ENCODE measurements at regions not wholly inside any gene's neighbourhood (a gene's known extent, or its start where the extent isn't known, plus 50 kb on each side); places are given as distances from the start of the nearest gene placed in this dataset.
"Not testable (repeated sequence)": the region's sequence is repeated elsewhere in the genome, so short reads cannot be mapped to it uniquely, and the experiment has no call there.

DNA sequence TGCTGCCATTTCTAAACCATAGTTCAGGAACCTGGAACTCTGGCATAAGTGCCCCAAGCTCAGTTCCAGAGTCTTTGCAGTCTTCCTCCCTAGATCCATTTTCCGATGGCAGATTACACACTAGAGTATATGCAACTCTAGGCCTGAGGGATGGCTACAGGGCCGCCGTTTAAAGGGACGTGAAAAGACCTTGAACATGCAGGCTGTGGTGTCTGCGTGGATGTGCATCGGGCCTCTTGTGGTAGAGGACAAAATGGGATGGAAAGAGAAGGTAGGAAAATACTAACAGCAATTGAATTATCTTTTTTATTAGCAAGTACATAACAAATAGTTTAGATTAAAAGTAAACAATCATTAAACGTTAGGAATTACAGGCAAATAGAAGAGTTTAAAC lies 588.9 kb downstream of the RFPL4B start:
- ATAC-seq: no peak
- no TSS peak for BruUV-seq (replicated peaks)
- no peak for DNase-seq (ENCODE audit: low read depth, low spot score)
- ChIA-PET POLR2A (no interaction called here), CTCF (no interaction called here)
- H3K4me1 ChIP-seq (ENCODE audit: control insufficient read depth, insufficient read depth, low read length): no peaks in the 10 kb centered on the region
- in situ Hi-C loops (cut with HindIII; ENCODE audit: low pct_unique_long_range_greater_than_20kb, low sequenced_read_pairs): no loop called here
- H3K27ac ChIP-seq (ENCODE audit: low read length): no peak overlapping the region
- no peak overlapping the region for H3K4me3 ChIP-seq (ENCODE audit: low read depth in 2 of 2, low read length in 2 of 2)
- intact Hi-C loops (cut with micrococcal nuclease; ENCODE audit: unreplicated experiment): no loop called here
- no peaks in the 10 kb centered on the region for H3K27me3 ChIP-seq (ENCODE audit: control insufficient read depth, insufficient read depth, low read length)
- TF ChIP-seq SIN3A (IDR thresholded peaks at IDR 0.05; ENCODE audit: borderline replicate concordance, insufficient read depth, low read depth, low read length) (no peak), TCF7L2 (IDR thresholded peaks at IDR 0.05; ENCODE audit: low read depth, low read length) (no peak), POLR2AphosphoS5 (IDR thresholded peaks at IDR 0.05; ENCODE audit: low read depth, low read length) (no peak), REST (IDR thresholded peaks at IDR 0.05; ENCODE audit: insufficient read depth in 1 of 2, low read depth in 2 of 2, low read length in 1 of 2) (no peak)
- TF ChIP-seq, protein P1, sequence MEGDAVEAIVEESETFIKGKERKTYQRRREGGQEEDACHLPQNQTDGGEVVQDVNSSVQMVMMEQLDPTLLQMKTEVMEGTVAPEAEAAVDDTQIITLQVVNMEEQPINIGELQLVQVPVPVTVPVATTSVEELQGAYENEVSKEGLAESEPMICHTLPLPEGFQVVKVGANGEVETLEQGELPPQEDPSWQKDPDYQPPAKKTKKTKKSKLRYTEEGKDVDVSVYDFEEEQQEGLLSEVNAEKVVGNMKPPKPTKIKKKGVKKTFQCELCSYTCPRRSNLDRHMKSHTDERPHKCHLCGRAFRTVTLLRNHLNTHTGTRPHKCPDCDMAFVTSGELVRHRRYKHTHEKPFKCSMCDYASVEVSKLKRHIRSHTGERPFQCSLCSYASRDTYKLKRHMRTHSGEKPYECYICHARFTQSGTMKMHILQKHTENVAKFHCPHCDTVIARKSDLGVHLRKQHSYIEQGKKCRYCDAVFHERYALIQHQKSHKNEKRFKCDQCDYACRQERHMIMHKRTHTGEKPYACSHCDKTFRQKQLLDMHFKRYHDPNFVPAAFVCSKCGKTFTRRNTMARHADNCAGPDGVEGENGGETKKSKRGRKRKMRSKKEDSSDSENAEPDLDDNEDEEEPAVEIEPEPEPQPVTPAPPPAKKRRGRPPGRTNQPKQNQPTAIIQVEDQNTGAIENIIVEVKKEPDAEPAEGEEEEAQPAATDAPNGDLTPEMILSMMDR (IDR thresholded peaks at IDR 0.05): no peak
- no peaks in the 10 kb centered on the region for H3K36me3 ChIP-seq (ENCODE audit: control insufficient read depth, insufficient read depth, low read length)
- H3K9me3 ChIP-seq (ENCODE audit: control insufficient read depth, insufficient read depth, low read depth, low read length): no peaks in the 10 kb centered on the region

GRCh38 chr6:112936504-112936903 lies 589.4 kb downstream of the RFPL4B start:
- in situ Hi-C loops (cut with HindIII; ENCODE audit: low pct_unique_long_range_greater_than_20kb, low sequenced_read_pairs) (no loop called here), intact Hi-C loops (cut with micrococcal nuclease; ENCODE audit: unreplicated experiment) (no loop called here)
- no peak overlapping the region for H3K27ac ChIP-seq (ENCODE audit: low read length)
- no peaks in the 10 kb centered on the region for H3K36me3 ChIP-seq (ENCODE audit: control insufficient read depth, insufficient read depth, low read length)
- BruUV-seq (replicated peaks): no TSS peak
- DNase-seq (ENCODE audit: low read depth, low spot score) (no peak), ATAC-seq (no peak)
- CTCF ChIA-PET: no interaction called here
- H3K4me1 ChIP-seq (ENCODE audit: control insufficient read depth, insufficient read depth, low read length): no peaks in the 10 kb centered on the region
- H3K9me3 ChIP-seq (ENCODE audit: control insufficient read depth, insufficient read depth, low read depth, low read length): no peaks in the 10 kb centered on the region
- H3K27me3 ChIP-seq (ENCODE audit: control insufficient read depth, insufficient read depth, low read length): no peaks in the 10 kb centered on the region
- TF ChIP-seq POLR2AphosphoS5 (IDR thresholded peaks at IDR 0.05; ENCODE audit: low read depth, low read length) (no peak), TCF7L2 (IDR thresholded peaks at IDR 0.05; ENCODE audit: low read depth, low read length) (no peak), REST (IDR thresholded peaks at IDR 0.05; ENCODE audit: insufficient read depth in 1 of 2, low read depth in 2 of 2, low read length in 1 of 2) (no peak), SIN3A (IDR thresholded peaks at IDR 0.05; ENCODE audit: borderline replicate concordance, insufficient read depth, low read depth, low read length) (no peak)
- TF ChIP-seq, protein P1 (IDR thresholded peaks at IDR 0.05): no peak
- POLR2A ChIA-PET: no interaction called here
- H3K4me3 ChIP-seq (ENCODE audit: low read depth in 2 of 2, low read length in 2 of 2): no peak overlapping the region

DNA sequence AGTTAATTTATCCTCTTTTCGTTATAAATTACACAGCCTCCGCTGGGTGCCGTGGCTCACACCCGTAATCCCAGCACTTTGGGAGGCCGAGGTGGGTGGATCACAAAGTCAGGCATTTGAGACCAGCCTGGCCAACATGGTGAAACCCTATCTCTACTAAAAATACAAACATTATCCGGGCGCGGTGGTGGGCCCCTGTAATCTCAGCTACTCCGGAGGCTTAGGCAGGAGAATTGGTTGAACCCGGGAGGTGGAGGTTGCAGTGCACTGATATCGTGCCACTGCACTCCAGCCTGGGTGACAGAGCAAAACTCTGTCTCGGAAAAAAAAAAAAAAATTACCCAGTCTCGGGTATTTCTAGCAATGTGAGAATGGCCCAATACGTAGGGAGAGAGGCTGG lies 590.6 kb downstream of the RFPL4B start:
- H3K4me1 ChIP-seq (ENCODE audit: control insufficient read depth, insufficient read depth, low read length); CTCF ChIA-PET; ATAC-seq; BruUV-seq (replicated peaks); H3K27ac ChIP-seq (ENCODE audit: low read length); H3K27me3 ChIP-seq (ENCODE audit: control insufficient read depth, insufficient read depth, low read length); in situ Hi-C loops (cut with HindIII; ENCODE audit: low pct_unique_long_range_greater_than_20kb, low sequenced_read_pairs); H3K9me3 ChIP-seq (ENCODE audit: control insufficient read depth, insufficient read depth, low read depth, low read length); H3K4me3 ChIP-seq (ENCODE audit: low read depth in 2 of 2, low read length in 2 of 2); H3K36me3 ChIP-seq (ENCODE audit: control insufficient read depth, insufficient read depth, low read length); intact Hi-C loops (cut with micrococcal nuclease; ENCODE audit: unreplicated experiment); DNase-seq (ENCODE audit: low read depth, low spot score): not testable (repeated sequence)
- POLR2A ChIA-PET: interaction anchor here (0.6 kb wide), 1 partner anchor 42 kb away, joined by 3 read pairs; no protein-coding TSS in a partner anchor
